Brain pericyte (primary cell): ENCODE measurements at regions not wholly inside any gene's neighbourhood (a gene's known extent, or its start where the extent isn't known, plus 50 kb on each side); places are given as distances from the start of the nearest gene placed in this dataset.
"Not testable (repeated sequence)": the region's sequence is repeated elsewhere in the genome, so short reads cannot be mapped to it uniquely, and the experiment has no call there.

Experiments
- DNase-seq: peaks from one replicate; pipeline ENCODE4 v3.0.0-alpha.2; 2012; ENCODE audit warnings: low read depth, low spot score

DNA sequence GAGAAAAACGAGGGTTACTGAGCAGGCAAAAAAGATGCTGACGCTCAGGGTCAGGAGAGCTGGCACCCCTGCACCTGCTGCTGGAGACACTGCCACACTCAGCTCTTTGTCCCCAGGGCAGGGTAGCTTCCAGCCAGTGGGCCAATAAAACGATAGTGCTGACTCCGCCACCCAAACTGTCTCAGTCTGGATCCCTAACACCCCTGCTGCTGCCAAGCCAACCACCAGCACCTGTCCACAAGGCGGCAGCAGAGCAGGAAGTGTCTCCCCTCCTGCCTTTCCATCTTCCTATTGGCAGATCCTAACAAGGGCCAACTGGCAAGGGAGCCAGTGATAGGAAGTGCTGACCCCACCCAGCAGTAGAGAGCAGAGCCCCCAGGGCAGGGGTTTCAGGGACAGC, 531.5 kb upstream of the SALL3 start:
- no peak for DNase-seq

- no peak for DNase-seq
These were observed 531.0 kb upstream of the SALL3 start for GRCh38 chr18:78448591-78448990.

DNA sequence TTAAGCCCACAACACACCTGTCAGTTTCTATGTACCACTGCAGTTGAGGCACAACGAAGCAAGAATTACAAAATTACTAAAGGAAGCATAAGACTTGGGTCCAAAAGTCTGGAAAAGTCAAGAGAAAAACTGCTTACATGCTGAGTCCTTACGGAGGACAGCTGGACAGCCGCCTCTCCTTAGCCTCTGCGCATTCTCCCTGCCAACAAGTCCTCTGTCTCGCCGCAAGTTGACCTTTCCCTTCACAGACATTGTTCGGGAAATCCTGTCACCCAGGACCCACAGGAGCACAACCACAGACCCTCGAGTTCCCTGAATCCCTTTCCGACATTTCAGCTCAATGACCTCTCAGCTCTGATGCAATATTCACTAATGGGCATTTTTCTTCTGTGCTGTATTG, 525.4 kb upstream of the SALL3 start:
- DNase-seq = no peak

DNA sequence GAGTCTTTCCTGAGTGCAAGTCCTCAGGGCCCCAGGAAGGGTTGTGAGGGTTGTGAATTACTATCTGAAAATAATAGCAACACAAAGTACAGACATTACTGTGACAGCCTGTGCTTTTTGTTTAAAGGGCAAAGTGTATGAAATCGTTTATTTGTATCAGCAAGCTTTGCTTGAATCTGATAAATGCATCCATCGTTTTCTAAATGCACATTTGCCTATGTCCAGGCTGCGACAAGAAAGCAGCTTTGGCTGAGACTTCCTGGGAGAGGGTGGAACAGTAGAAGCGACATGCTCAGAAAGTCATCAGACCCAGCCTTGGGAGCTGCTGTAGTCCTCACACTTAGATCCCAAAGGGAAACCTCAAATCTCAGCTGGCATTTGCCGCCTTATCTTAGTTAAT, 524.2 kb upstream of the SALL3 start:
- DNase-seq = no peak

DNA sequence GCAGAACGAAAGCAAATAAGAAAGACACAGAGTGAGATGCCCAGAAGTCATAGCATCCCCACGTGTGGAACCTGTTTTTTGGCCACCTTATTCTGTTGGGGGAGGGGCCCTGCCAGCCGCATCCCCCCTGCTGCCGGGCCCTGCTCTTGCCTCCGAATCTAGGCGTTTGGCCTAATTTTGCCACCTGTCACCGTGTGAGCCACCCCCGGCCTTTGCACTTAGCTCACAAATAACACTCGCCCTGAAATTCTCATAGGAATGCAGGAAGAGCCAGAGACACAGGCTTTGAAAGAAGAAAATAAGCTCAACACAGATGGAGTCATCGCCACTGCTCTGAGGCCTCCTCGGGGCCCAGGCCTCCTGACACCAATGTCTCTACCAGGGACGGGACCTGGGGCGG, 522.6 kb upstream of the SALL3 start:
- DNase-seq = no peak

GRCh38 chr18:78457731-78458130, 521.9 kb upstream of the SALL3 start:
- DNase-seq = no peak

- DNase-seq = no peak
These were observed 521.3 kb upstream of the SALL3 start for GRCh38 chr18:78458356-78458755.

- DNase-seq = no peak
These were observed 520.0 kb upstream of the SALL3 start for GRCh38 chr18:78459668-78460067.

DNA sequence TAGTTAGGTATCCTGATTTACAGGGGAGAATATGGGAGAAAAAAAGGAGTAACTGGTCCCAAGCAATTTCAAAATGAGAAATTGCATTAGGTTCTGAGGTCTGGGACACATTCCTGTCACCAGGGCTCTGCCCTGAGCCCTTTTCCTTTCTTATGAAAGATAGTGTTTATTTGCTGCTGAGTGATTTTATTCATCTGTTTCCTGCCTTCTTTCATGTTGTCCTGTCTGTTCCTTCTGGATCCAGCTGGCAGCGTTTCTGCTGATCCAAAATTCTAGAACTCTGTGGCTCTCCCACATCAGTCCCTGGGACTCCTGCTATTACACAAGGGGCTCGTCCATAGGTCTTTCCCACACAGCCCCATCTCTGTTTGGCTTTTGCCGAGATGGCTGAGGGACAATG, 519.1 kb upstream of the SALL3 start:
- DNase-seq = no peak

GRCh38 chr18:78473563-78473962, 506.1 kb upstream of the SALL3 start:
- no peak for DNase-seq

- DNase-seq = no peak
These were observed 501.8 kb upstream of the SALL3 start for GRCh38 chr18:78477840-78478239.

DNA sequence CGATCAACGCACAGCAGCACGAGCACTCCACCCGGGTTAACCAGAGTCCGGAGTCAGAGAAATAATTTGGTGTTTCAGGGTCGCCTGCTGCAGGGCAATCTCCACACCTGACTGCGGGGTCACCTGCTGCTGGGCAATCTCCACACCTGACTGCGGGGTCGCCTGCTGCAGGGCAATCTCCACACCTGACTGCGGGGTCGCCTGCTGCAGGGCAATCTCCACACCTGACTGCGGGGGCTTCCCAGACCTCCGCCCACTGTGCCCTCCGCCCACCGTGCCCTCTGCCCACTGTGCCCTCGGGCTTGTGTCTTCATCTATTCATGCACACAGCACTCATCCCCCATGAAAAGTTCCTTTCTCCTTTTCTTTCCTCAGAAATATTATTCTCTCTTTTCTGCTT, 500.2 kb upstream of the SALL3 start:
- DNase-seq = no peak

DNA sequence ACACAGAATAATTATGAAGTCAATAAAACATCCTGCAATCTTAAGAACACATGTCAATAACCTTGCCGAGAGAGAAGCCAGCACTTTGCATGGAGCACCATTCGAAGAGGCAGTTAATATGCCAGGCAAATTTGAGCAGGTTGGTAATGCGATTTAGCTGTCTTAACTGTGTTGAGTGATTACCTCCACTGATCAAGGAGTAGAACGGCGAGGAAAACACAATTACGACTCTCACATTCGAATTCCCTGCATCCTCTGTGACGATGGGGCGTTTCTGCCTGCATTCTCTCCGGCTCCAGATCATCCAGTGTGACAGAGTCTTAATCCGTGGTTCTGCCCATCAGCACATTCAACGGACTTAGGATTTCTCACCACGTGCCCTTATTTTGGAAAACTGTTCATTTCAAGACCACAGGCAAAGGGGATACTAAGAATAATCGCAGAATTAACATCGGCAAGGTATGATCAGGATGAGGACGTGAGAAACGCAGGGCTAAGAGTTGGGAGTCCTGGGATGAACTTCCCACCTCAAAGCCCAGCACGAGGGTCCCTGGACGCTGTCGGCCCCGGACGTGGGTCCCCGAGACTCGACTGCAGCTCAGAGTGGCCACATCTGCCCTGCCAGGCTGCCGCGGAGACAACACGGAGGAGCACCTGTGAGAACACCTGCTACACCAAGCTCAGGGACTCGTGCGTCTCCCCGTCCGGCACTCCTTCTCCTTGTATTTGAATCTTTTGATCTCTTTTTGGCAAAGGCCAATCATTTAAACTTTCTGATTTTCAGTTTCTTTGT, 499.2 kb upstream of the SALL3 start:
- DNase-seq = no peak

DNA sequence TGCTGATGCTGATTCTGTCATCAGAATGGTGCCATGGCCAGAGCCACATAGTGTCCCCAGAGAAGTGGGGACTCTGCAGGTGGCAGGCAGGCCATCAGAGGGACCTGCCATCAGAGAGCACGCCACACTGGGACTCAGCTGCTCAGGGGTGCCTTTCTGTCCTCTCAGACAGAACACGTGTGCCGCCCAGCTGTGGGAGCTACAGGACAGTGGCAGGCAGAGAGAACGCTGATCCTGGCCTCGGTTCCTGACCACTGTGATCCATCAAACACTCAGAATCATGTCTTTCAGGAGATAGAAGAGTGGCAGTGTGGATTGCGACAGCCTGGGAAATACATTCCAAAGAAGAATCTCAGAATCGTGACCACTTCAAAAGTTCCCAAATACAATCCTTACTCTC, 497.2 kb upstream of the SALL3 start:
- no peak for DNase-seq

DNA sequence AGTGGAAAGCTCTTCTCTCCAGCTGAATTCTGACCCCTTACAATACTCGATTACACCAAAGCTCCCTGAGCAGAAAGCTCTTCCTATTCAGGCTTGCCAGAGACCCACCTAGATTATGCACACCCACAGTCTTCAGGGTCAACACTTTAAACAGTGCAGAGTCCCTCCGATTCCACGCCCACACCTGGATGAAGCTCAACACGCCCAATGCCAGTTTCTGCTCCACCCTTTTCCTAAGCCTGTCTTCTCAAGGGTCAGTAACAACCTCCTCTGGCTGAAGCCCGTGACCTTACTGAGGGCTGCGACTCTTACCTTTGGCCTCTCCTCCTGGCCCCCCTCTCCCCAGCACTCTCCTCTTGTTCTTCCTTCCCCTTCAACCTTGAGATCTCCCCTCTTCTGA, 492.0 kb upstream of the SALL3 start:
- DNase-seq = no peak

- DNase-seq = no peak
These were observed 487.4 kb upstream of the SALL3 start for GRCh38 chr18:78492064-78492812.

- no peak for DNase-seq
These were observed 486.7 kb upstream of the SALL3 start for GRCh38 chr18:78492813-78493371.

DNA sequence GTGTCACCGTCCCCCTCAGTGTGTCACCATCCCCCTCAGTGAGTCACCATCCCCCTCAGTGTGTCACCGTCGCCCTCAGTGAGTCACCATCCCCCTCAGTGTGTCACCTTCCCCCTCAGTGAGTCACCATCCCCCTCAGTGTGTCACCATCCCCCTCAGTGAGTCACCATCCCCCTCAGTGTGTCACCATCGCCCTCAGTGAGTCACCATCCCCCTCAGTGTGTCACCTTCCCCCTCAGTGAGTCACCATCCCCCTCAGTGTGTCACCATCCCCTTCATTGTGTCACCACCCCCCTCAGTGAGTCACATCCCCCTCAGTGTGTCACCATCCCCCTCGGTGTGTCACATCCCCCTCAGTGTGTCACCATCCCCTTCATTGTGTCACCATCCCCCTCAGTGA, 486.1 kb upstream of the SALL3 start:
- not testable (repeated sequence) for DNase-seq

DNA sequence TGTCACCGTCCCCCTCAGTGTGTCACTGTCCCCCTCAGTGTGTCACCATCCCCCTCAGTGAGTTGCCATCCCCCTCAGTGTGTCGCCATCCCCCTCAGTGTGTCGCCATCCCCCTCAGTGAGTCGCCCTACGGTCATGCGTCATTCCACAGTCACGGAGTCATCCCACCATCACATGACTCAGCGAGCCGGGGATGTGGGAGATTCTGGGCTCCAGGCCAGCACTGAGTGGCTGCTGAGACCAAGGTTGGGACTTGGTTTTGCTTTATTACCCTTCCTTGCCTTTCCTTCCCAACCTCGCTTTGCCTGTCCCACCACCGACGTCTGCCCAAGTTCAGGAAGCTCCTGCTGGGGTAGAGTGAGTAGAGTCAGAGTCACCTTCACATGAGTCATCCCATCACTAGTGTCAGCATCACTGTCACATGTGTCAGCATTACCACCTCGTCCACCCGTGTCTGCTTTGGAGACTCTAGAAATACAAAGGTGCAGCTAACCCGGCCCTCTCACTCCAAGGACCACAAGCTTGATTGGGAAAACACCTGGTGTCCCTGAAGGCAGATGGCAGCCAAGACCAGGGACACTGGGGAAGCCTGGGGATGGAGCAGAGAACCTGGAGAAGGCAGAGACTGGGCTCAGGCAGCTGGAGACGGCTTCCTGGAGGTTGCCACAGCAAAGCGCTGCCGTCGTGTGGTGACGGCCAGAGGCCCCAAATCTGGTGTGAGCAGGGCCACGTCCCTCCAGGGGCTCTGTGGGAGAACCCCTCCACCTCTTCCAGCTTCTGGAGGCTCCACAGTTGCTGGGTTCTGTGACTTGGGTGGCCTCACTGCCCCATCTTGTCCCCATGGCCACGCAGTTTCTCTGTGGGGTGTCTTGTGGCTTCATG, 485.2 kb upstream of the SALL3 start:
- DNase-seq = no peak

DNA sequence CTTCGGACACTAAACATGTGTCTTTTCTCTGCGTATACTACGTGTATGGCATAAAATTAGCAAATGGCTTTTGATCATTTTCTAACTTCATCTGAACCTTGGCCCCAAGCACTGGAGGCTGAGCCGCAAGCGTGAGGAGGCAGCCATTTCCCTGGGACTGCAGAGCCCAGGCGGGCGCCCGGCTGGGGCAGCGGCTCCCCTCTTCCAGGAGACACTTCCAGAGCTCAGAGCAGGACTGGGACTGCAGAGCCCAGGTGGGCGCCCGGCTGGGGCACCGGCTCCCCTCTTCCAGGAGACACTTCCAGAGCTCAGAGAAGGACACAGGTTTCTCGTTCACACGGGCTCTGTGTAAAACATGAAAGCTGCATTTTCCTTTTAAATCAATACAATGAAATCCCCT, 484.1 kb upstream of the SALL3 start:
- no peak for DNase-seq

DNA sequence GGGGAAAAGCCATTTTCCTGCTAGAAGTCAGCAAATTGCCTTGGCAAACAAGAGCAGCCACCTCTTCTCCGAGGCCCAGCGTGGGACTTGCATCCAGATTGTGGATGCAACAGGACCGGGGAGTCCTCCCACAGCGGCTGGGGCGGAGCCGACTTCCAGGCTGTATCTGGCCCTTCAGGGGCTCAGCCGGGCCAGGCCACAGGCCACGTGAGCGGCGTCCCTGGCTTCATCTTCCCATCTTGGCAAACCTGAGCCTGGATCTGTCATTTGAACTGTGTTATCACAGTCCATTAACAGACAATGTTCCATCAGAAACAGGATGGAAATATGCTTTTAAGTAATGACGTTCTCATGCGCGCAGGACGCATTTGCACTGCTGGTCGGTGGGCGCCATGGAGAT, 483.5 kb upstream of the SALL3 start:
- DNase-seq = no peak

DNA sequence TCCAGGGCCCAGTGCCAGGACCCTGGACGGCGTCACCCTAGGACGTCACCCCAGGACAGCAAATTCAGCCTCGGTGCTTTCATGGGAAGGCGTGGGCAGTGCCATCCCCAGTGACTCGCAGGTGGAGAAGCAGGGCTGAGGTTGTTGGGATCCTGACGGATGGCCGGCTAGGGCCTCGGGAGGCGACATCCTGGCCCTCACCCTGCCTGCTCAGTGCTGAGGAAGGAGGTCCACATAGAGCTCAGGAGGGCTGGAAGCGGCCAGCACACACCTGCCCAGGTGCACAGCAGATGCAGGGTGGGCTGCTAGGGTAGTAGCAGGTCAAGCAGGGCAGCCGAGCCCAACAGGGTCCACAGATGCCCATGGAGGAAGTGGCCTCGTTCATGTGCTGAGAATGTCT, 482.0 kb upstream of the SALL3 start:
- DNase-seq = no peak
